ENCODE measurements at regions not wholly inside any gene's neighbourhood (a gene's known extent, or its start where the extent isn't known, plus 50 kb on each side); places are given as distances from the start of the nearest gene placed in this dataset.

- H3K4me3 ChIP-seq, result no peak overlapping the region
- no peaks in the 10 kb centered on the region for H3K9me3 ChIP-seq
- H3K27me3 ChIP-seq (ENCODE audit: insufficient read depth in 3 of 3, low read length in 2 of 3), result no peaks in the 10 kb centered on the region
- H3K36me3 ChIP-seq (ENCODE audit: insufficient read depth in 1 of 2, low read depth in 1 of 2), result no peaks in the 10 kb centered on the region
- TF ChIP-seq, protein P1, sequence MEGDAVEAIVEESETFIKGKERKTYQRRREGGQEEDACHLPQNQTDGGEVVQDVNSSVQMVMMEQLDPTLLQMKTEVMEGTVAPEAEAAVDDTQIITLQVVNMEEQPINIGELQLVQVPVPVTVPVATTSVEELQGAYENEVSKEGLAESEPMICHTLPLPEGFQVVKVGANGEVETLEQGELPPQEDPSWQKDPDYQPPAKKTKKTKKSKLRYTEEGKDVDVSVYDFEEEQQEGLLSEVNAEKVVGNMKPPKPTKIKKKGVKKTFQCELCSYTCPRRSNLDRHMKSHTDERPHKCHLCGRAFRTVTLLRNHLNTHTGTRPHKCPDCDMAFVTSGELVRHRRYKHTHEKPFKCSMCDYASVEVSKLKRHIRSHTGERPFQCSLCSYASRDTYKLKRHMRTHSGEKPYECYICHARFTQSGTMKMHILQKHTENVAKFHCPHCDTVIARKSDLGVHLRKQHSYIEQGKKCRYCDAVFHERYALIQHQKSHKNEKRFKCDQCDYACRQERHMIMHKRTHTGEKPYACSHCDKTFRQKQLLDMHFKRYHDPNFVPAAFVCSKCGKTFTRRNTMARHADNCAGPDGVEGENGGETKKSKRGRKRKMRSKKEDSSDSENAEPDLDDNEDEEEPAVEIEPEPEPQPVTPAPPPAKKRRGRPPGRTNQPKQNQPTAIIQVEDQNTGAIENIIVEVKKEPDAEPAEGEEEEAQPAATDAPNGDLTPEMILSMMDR (IDR thresholded peaks at IDR 0.05), result no peak
- no peak overlapping the region for H3K27ac ChIP-seq
- H3K4me1 ChIP-seq, result no peaks in the 10 kb centered on the region
- ATAC-seq (no peak), DNase-seq (no peak)
- WGBS, 3 donors, result 81 to 84% (median 81%) methylated on average over 2 of the region's 2 CpGs
- intact Hi-C loops (cut with DNase I), result no loop called here
These were observed 348.2 kb upstream of the NUDT12 start for GRCh38 chr5:103910786-103911185.

GRCh38 chr5:103910011-103910410 is 347.4 kb upstream of the NUDT12 start:
- 89 to 97% (median 94%) methylated on average over 2 of the region's 2 CpGs for WGBS, 3 donors
- intact Hi-C loops (cut with DNase I), result no loop called here

DNA sequence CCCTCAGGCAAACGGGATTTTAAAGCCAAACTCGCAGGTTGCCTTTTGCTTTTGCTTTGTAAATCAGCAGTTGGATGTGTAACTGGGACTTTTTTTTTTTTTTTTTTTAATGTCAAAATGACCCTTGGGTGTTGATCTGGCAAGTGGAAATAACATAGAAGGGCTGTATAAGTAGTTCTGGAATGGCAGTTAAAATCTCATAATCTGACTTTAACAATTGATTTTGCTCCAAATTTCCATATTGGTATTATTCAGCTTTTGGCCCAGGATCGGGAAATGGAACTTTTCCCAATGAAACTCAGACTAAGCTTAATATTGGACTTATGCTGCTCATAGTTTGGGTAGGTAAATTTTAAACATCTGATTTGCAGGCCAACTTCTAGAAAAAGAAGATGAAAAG is 346.8 kb upstream of the NUDT12 start:
- Histone ChIP-seq H3K27ac (no peak overlapping the region), H3K4me1 (no peaks in the 10 kb centered on the region), H3K9me3 (no peaks in the 10 kb centered on the region), H3K36me3 (ENCODE audit: insufficient read depth in 1 of 2, low read depth in 1 of 2) (no peaks in the 10 kb centered on the region), H3K4me3 (no peak overlapping the region), H3K27me3 (ENCODE audit: insufficient read depth in 3 of 3, low read length in 2 of 3) (no peaks in the 10 kb centered on the region)
- 49 to 57% (median 54%) methylated on average over 3 of the region's 3 CpGs for WGBS, 3 donors
- TF ChIP-seq, protein P1 (IDR thresholded peaks at IDR 0.05), result no peak
- intact Hi-C loops (cut with DNase I), result no loop called here
- DNase-seq (no peak), ATAC-seq (no peak)

More at GRCh38 chr5:103910011-103910410, 347.4 kb upstream of the NUDT12 start:
- no peak for ATAC-seq
- H3K9me3 ChIP-seq, result no peaks in the 10 kb centered on the region
- DNase-seq, result no peak
- H3K27me3 ChIP-seq (ENCODE audit: insufficient read depth in 3 of 3, low read length in 2 of 3), result no peaks in the 10 kb centered on the region
- no peaks in the 10 kb centered on the region for H3K36me3 ChIP-seq (ENCODE audit: insufficient read depth in 1 of 2, low read depth in 1 of 2)
- TF ChIP-seq, protein P1 (IDR thresholded peaks at IDR 0.05), result no peak
- H3K27ac ChIP-seq, result no peak overlapping the region
- H3K4me3 ChIP-seq, result no peak overlapping the region
- no peaks in the 10 kb centered on the region for H3K4me1 ChIP-seq

DNA sequence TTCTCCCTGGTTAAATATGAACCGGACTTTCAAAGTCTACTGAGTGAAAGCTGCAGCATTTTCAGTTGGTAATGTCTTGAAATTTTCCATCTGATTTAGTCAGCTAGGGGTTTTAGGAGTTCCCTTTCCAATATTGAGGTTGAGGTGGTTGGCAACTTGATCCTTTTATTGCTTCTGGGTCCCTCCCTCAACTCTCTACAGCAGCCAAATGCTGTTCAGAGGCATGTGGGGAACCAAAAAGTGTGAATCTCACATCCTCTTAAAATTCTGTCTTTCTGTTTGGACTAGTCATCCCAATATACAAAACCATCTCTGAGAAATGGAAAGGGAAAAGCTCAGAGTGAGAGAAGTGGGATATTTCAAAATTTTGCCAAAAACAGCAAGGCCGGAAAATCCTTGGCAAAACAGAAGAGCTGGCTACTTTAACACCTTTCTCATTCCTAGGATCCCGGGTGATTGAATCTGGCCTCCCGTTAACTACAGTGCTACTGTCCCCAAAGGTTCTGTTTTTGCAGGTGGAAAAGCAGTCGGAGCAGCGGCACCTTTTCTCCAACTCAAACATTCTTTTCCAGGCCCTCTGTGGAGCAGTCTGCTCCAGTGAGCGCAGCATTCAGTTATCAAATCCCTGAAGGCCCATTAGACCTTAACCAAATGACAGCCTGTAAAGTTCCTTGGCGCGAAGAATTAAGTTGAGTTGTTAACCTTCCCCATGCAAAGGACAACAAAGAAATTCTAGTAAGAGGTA is 345.9 kb upstream of the NUDT12 start:
- H3K4me1 ChIP-seq, result no peaks in the 10 kb centered on the region
- intact Hi-C loops (cut with DNase I), result no loop called here
- 57 to 64% (median 59%) methylated on average over 9 of the region's 9 CpGs for WGBS, 3 donors

More for the DNA sequence above, 345.9 kb upstream of the NUDT12 start:
- TF ChIP-seq, protein P1 (IDR thresholded peaks at IDR 0.05), result no peak
- no peaks in the 10 kb centered on the region for H3K9me3 ChIP-seq
- no peak overlapping the region for H3K27ac ChIP-seq
- no peaks in the 10 kb centered on the region for H3K27me3 ChIP-seq (ENCODE audit: insufficient read depth in 3 of 3, low read length in 2 of 3)
- H3K36me3 ChIP-seq (ENCODE audit: insufficient read depth in 1 of 2, low read depth in 1 of 2), result no peaks in the 10 kb centered on the region
- no peak overlapping the region for H3K4me3 ChIP-seq
- DNase-seq (no peak), ATAC-seq (no peak)
